VCaP (cell line): ENCODE measurements at regions not wholly inside any gene's neighbourhood (a gene's known extent, or its start where the extent isn't known, plus 50 kb on each side); places are given as distances from the start of the nearest gene placed in this dataset.
A peak's percentile ranks its signal among the peaks of the same experiment; 100 is the strongest.

Experiments used
- H3K27ac ChIP-seq: fragments of 450-650 bp; 2 replicates; pipeline ENCODE4 v1.5.1; 2017
- TF ChIP-seq, protein P1 (sequence below): fragments of 450-650 bp; conservative IDR thresholded peaks from 2 replicates; pipeline ENCODE4 v1.5.1; 2017; ENCODE audit warnings: mild to moderate bottlenecking, moderate library complexity

DNA sequence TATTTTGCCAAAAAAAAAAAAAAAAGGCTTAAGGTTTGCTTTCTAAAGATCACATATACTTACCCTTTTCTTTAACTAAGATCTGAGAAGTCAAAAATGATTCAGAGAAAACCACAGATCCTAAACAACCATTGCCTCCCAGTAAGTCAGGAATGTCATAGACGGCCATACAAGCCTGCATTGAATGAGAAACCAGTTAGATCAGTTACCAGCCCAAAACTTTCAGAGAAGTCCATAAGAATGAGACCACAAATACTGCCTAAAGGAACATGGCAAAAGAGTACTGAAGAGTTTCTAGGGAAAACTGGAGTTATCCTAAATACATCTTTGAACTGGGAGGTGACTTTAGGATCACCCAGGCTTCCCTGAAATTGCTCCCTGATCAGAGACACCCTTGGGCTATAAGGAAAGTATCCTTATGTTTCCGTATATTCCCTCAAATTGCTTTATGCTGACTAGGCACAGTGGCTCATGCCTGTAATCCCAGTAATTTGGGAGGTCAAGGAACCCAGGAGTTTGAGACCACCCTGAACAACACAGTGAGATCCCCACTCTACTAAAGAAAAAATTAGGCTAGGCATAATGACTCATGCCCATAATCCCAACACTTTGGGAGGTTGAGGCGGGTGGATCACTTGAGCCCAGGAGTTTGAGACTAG lies 79.4 kb upstream of the SLC4A11 start:
- TF ChIP-seq, protein P1, sequence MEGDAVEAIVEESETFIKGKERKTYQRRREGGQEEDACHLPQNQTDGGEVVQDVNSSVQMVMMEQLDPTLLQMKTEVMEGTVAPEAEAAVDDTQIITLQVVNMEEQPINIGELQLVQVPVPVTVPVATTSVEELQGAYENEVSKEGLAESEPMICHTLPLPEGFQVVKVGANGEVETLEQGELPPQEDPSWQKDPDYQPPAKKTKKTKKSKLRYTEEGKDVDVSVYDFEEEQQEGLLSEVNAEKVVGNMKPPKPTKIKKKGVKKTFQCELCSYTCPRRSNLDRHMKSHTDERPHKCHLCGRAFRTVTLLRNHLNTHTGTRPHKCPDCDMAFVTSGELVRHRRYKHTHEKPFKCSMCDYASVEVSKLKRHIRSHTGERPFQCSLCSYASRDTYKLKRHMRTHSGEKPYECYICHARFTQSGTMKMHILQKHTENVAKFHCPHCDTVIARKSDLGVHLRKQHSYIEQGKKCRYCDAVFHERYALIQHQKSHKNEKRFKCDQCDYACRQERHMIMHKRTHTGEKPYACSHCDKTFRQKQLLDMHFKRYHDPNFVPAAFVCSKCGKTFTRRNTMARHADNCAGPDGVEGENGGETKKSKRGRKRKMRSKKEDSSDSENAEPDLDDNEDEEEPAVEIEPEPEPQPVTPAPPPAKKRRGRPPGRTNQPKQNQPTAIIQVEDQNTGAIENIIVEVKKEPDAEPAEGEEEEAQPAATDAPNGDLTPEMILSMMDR, result no peak
- no peak overlapping the region for H3K27ac ChIP-seq

DNA sequence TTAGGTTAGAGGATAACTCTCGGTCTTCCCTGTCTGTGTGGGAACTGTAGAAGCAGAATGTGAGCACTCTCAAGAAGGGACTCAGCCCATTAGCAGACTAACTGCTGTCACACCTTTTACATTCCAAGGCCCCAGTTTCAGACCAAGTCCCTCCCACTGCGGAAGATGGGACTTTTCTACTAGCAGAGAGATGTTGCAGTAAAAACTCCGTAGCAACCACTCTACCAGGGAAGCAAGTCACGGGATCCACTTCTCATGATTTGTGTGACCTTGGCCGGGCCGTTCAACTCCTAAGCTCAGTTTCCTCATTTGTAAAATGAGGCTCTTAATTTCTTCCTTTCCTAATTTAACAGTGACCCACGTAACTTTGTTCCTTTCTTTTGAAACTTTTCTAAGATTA lies 77.1 kb upstream of the SLC4A11 start:
- H3K27ac ChIP-seq, result no peak overlapping the region

DNA sequence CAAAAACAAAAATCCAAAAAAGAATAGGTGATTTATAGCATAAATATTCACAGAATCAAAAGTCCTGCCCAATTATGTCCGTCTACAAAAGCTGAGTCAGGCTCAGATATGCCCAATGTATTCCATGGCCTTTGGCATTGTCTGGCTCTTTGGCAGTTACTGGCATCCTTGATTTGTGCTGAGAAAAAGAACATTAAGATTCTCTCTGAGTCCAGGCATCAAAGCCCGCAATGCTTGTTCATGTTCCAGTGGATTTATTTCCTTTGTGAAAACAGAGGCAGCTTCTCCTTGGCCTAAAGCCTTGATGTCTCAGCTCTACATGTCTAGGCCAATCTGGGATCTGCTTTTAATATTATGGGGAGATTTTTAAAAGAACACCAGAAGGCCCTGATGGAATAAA lies 76.1 kb upstream of the SLC4A11 start:
- TF ChIP-seq, protein P1, result no peak
- no peak overlapping the region for H3K27ac ChIP-seq

More for the DNA sequence above, 77.1 kb upstream of the SLC4A11 start:
- TF ChIP-seq, protein P1, result no peak

DNA sequence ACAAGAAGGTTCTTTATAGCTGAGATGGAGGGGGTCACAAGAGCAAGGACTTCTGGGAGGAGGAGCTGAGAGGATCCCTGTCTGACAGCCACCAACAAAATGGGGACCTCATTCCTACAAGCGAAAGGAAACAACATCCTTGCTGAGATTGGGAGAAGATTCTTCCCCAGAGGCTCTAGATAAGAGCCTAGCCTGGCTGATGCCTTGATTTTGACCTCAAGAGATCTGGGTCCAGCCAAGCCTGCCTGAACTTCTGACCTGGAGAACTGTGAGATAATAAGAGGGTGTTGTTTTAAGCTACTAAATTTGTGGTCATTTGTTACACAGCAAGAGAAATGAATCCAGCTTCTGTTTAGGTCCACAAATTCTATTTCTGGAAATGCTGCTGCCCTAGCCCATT lies 75.4 kb upstream of the SLC4A11 start:
- H3K27ac ChIP-seq, result no peak overlapping the region
- TF ChIP-seq, protein P1, result no peak

DNA sequence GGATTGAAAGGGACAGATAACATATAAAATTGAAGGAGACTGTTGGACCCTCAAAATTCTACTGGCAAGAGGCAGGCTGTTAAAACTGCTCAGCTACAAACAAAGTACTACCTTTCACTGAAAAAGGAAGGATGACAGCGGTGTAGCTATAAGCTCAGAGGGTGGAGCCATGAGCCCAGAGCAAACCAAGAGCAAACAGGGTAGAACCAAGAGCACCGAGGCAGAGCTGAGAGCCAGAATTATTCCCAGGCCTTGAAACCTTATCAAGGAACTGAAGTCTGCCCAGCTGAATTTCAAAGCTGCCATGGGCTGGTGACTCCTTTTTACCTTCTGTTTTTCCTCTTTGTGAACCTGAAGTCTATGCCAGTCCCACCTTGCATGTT lies 74.7 kb upstream of the SLC4A11 start:
- TF ChIP-seq, protein P1, result no peak
- H3K27ac ChIP-seq, result peak overlapping the region; percentile 12; the same call in 1 of the 2 replicates

DNA sequence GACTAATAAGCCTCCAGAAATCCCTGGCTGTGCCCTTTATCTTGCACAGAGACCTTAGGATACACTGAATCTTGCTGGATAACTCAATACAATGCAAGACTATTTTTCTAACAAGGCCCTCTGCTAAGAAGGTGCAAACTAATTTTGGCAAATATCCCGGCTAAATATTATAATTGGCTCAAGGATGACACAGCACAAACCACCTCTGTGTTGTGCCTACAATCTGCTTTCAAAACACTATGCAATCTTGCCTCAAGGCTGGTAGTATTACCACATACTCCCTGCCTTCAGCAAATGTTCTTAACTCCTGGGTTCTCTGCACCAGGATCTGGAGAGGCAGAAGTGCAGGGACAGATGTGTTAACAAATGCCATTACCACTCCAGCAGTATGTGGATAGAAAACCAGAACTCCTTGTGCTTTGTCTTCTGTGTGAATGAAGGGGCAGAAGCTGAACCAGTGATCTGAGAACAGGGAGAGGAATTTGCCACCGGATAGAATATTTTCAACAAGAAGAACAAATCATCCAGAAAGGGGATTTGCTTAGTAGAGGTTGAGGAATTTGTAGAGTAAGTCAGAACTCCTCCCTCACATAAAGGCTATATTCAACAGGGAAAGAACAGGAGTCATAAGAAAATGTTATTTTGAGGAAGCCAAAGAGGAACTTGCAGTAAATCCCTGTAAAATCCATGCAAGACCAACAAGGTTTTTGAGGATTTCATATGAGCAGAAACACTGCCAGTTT lies 74.1 kb upstream of the SLC4A11 start:
- TF ChIP-seq, protein P1, result no peak
- H3K27ac ChIP-seq, result peak overlapping the region; percentile 12; the same call in 1 of the 2 replicates

DNA sequence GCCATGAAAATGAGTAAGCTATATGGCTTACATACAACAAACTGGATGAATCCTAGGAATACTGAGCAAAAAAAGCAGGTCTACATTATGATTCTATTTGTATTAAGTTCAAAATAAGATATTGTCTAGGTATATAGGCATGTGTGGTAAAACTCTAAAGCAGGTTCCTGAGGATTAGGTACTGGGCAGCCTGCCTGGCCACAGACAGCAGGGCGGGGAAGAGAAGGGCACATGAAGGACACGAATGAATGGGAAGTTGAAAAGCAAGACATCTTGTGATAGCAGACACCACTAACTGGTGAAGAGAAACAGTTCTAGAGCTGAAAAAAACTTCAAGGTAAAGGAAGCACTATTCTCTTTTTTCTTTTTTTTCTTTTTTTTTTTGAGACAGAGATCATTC lies 72.6 kb upstream of the SLC4A11 start:
- TF ChIP-seq, protein P1, result no peak
- H3K27ac ChIP-seq, result no peak overlapping the region
